H9 (cell line): ENCODE measurements at regions not wholly inside any gene's neighbourhood (a gene's known extent, or its start where the extent isn't known, plus 50 kb on each side); places are given as distances from the start of the nearest gene placed in this dataset.
"Not testable (repeated sequence)": the region's sequence is repeated elsewhere in the genome, so short reads cannot be mapped to it uniquely, and the experiment has no call there.

Experiments used
- DNase-seq: peaks from one replicate; pipeline ENCODE4 v3.0.0-alpha.2; 2017
- H2AFZ ChIP-seq: one replicate; pipeline ENCODE4 v1.6.1; 2013; ENCODE audit warnings: mild to moderate bottlenecking, low read length, control low read depth, moderate library complexity
- H2AK5ac ChIP-seq: 2 replicates; pipeline ENCODE4 v1.6.1; 2013; ENCODE audit warnings: low read length, control low read depth, mixed read lengths; ENCODE audit not compliant: insufficient read length
- H2BK120ac ChIP-seq: one replicate; pipeline ENCODE4 v1.6.1; 2013; ENCODE audit warnings: low read depth, mild to moderate bottlenecking, low read length, control low read depth, inconsistent platforms; ENCODE audit not compliant: poor library complexity, severe bottlenecking
- H2BK12ac ChIP-seq: 2 replicates; pipeline ENCODE4 v1.6.1; 2013; ENCODE audit warnings: low read length, control low read depth, mixed read lengths, low read depth; ENCODE audit not compliant: insufficient read length
- H2BK15ac ChIP-seq: 2 replicates; pipeline ENCODE4 v1.6.1; 2013; ENCODE audit warnings: low read depth, low read length, control low read depth
- H2BK20ac ChIP-seq: one replicate; pipeline ENCODE4 v1.6.1; 2013; ENCODE audit warnings: low read depth, mild to moderate bottlenecking, low read length, control low read depth, inconsistent platforms; ENCODE audit not compliant: poor library complexity, severe bottlenecking
- H2BK5ac ChIP-seq: 2 replicates; pipeline ENCODE4 v1.6.1; 2013; ENCODE audit warnings: low read length, control low read depth, mixed read lengths; ENCODE audit not compliant: insufficient read length
- H3K14ac ChIP-seq: 2 replicates; pipeline ENCODE4 v1.6.1; 2013; ENCODE audit warnings: low read length, control low read depth; ENCODE audit not compliant: insufficient read depth
- H3K18ac ChIP-seq: 2 replicates; pipeline ENCODE4 v1.6.1; 2013; ENCODE audit warnings: low read depth, mild to moderate bottlenecking, mixed read lengths, low read length, control low read depth; ENCODE audit not compliant: insufficient read length
- H3K23ac ChIP-seq: 2 replicates; pipeline ENCODE4 v1.6.1; 2013; ENCODE audit warnings: low read length, control low read depth, mixed read lengths, low read depth; ENCODE audit not compliant: insufficient read length
- H3K23me2 ChIP-seq: 2 replicates; pipeline ENCODE4 v1.6.1; 2013; ENCODE audit warnings: low read depth, mild to moderate bottlenecking, mixed read lengths, low read length, control low read depth; ENCODE audit not compliant: insufficient read length, poor library complexity, severe bottlenecking
- H3K27ac ChIP-seq: 2 replicates; pipeline ENCODE4 v1.5.1; 2013; ENCODE audit warnings: low read length, control low read depth, mixed read lengths, low read depth; ENCODE audit not compliant: insufficient read length
- H3K27me3 ChIP-seq: 2 replicates; pipeline ENCODE4 v1.6.1; 2013; ENCODE audit warnings: low read length, control low read depth, inconsistent platforms; ENCODE audit not compliant: insufficient read depth
- H3K4ac ChIP-seq: 2 replicates; pipeline ENCODE4 v1.6.1; 2013; ENCODE audit warnings: low read depth, mild to moderate bottlenecking, control low read depth, inconsistent platforms, low read length, moderate library complexity
- H3K4me1 ChIP-seq: 2 replicates; pipeline ENCODE4 v1.6.1; 2013; ENCODE audit warnings: low read length, control low read depth, inconsistent platforms; ENCODE audit not compliant: insufficient read depth
- H3K4me2 ChIP-seq: 2 replicates; pipeline ENCODE4 v1.6.1; 2013; ENCODE audit warnings: low read length, control low read depth, mixed read lengths; ENCODE audit not compliant: insufficient read length, insufficient read depth
- H3K56ac ChIP-seq: 2 replicates; pipeline ENCODE4 v1.6.1; 2013; ENCODE audit warnings: low read depth, mild to moderate bottlenecking, mixed read lengths, low read length, control low read depth; ENCODE audit not compliant: insufficient read length
- H3K79me1 ChIP-seq: 2 replicates; pipeline ENCODE4 v1.6.1; 2013; ENCODE audit warnings: low read depth, mild to moderate bottlenecking, moderate library complexity, low read length, control low read depth, inconsistent platforms; ENCODE audit not compliant: insufficient read depth, poor library complexity, severe bottlenecking
- H3K79me2 ChIP-seq: 2 replicates; pipeline ENCODE4 v1.6.1; 2013; ENCODE audit warnings: low read length, control low read depth, inconsistent platforms; ENCODE audit not compliant: insufficient read depth
- H3K9ac ChIP-seq: 2 replicates; pipeline ENCODE4 v1.6.1; 2013; ENCODE audit warnings: low read length, control low read depth, mixed read lengths; ENCODE audit not compliant: insufficient read length; ENCODE audit errors: extremely low read depth
- H3K9me3 ChIP-seq: one replicate; pipeline ENCODE4 v1.6.1; 2013; ENCODE audit warnings: low read depth, low read length, inconsistent platforms; ENCODE audit not compliant: control insufficient read depth
- H3T11ph ChIP-seq: one replicate; pipeline ENCODE4 v1.6.1; 2013; ENCODE audit warnings: mild to moderate bottlenecking, low read length, control low read depth, inconsistent platforms
- H4K20me1 ChIP-seq: one replicate; pipeline ENCODE4 v1.6.1; 2013; ENCODE audit not compliant: control insufficient read depth, insufficient read length, insufficient read depth
- H4K5ac ChIP-seq: 2 replicates; pipeline ENCODE4 v1.6.1; 2013; ENCODE audit warnings: low read depth, mild to moderate bottlenecking, mixed read lengths, low read length, control low read depth; ENCODE audit not compliant: insufficient read length
- H4K8ac ChIP-seq: replicated peaks from 2 replicates; pipeline ENCODE4 v1.6.1; 2013; ENCODE audit warnings: low read length, control low read depth, mixed read lengths, low read depth; ENCODE audit not compliant: insufficient read length
- H4K91ac ChIP-seq: 2 replicates; pipeline ENCODE4 v1.6.1; 2013; ENCODE audit warnings: low read depth, mild to moderate bottlenecking, moderate library complexity, mixed read lengths, low read length, control low read depth; ENCODE audit not compliant: insufficient read length
- H3K27ac Mint-ChIP-seq, 3 experiments: 2 replicates in 2 of 3; 3 replicates in 1 of 3; pipeline ENCODE4 v1.8.0; 2020 to 2021; ENCODE audit warnings: mixed read lengths in 3 of 3, mild to moderate bottlenecking in 1 of 3, moderate library complexity in 1 of 3
- H3K27me3 Mint-ChIP-seq: 2 replicates; pipeline ENCODE4 v1.8.0; 2021; ENCODE audit warnings: low read depth, mild to moderate bottlenecking, moderate library complexity, mixed read lengths
- H3K36me3 Mint-ChIP-seq, 3 experiments: 2 replicates in 2 of 3; 3 replicates in 1 of 3; pipeline ENCODE4 v1.8.0; 2020 to 2021; ENCODE audit warnings: low read depth in 3 of 3, mixed read lengths in 3 of 3; ENCODE audit not compliant: insufficient read depth in 1 of 3
- H3K4me1 Mint-ChIP-seq, 2 experiments: 2 replicates each; pipeline ENCODE4 v1.8.0; 2020; ENCODE audit warnings: mixed read lengths in 2 of 2
- H3K4me3 Mint-ChIP-seq, 2 experiments: 2 replicates in 1 of 2; 3 replicates in 1 of 2; pipeline ENCODE4 v1.8.0; 2020 to 2021; ENCODE audit warnings: mild to moderate bottlenecking in 2 of 2, mixed read lengths in 2 of 2, moderate library complexity in 1 of 2
- H3K9me3 Mint-ChIP-seq, 2 experiments: 2 replicates in 1 of 2; 3 replicates in 1 of 2; pipeline ENCODE4 v1.8.0; 2020; ENCODE audit warnings: mild to moderate bottlenecking in 2 of 2, mixed read lengths in 2 of 2, moderate library complexity in 1 of 2
- WGBS: extraction: QIAGEN DNeasy Blood & Tissue Kit; methylation state at CpG from one replicate; pipeline ENCODE4 v1.1.7; 2013; ENCODE audit warnings: missing lambda C conversion rate, low lambda C conversion rate, mixed read lengths; ENCODE audit not compliant: insufficient read length; ENCODE audit errors: extremely low coverage; 5-methylcytosine and 5-hydroxymethylcytosine counted together

DNA sequence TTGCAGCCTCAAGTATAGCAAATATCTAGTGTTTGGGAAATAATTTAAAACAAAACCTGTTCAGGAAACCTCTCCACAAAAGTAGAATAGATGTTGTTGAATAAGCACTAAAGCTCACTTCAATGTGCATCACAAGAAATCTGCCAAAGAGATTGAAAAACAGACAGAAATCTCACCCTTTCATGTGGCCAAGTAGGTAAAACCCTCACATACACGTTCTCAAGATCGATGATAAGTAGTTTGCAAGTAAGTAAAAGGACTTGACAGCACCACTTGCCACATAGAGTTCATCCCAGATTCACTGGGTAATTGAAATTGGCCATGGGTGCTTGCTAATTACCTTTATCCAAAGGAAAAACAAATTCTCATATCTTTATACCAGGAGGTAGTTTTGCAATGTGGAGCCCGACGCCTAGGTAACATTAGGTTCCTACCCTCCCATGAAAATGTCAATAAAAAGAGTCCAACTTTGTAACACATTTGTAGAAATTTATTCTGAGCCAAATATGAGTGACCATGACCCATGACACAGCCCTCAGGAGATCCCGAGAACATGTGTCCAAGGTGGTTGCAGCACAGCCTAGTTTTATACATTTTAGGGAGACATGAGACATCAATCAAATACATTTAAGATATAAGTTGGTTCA lies 80.4 kb upstream of the ZNF658 start:
- H3K9ac ChIP-seq, H3K27me3 ChIP-seq, H2BK12ac ChIP-seq, H3K79me1 ChIP-seq, H3T11ph ChIP-seq, H3K9me3 Mint-ChIP-seq, H4K8ac ChIP-seq, H3K27ac ChIP-seq, H2BK15ac ChIP-seq, H2AFZ ChIP-seq, H4K91ac ChIP-seq, H4K20me1 ChIP-seq, H3K9me3 ChIP-seq, H2BK5ac ChIP-seq, H3K27ac Mint-ChIP-seq, H3K56ac ChIP-seq, H3K18ac ChIP-seq, H3K23me2 ChIP-seq, H3K79me2 ChIP-seq, H2AK5ac ChIP-seq, DNase-seq, H2BK20ac ChIP-seq, H3K27me3 Mint-ChIP-seq, H3K4ac ChIP-seq, H3K4me1 Mint-ChIP-seq, H3K36me3 Mint-ChIP-seq, H3K4me1 ChIP-seq, H3K14ac ChIP-seq, H3K4me3 Mint-ChIP-seq, H3K4me2 ChIP-seq, H2BK120ac ChIP-seq, H4K5ac ChIP-seq, H3K23ac ChIP-seq: not testable (repeated sequence)
- no CpG with 5 or more reads among the region's 5 CpGs for WGBS

DNA sequence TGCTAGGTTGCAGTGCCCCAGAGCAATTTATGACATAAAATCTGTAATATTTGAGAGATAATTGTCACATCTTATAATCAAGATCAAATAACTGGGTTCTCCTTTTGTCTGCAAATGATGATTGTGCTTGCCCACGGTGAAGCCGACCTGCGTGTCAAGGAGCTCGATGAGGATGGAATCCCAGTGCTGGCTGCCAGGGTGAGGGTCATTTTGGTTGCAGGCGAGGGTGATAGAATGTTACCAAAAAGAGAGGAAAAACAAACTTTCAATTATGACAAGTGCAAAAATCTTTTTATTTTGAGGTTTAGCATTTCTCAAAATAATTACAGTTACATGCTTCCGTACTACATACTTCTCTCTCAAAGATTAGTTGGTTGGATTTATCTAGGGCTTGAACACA lies 76.4 kb upstream of the ZNF658 start:
- H3K27ac Mint-ChIP-seq = not testable (repeated sequence)

More for the DNA sequence above, 76.4 kb upstream of the ZNF658 start:
- H4K8ac ChIP-seq, H3K9me3 Mint-ChIP-seq, H3T11ph ChIP-seq, DNase-seq, H2BK20ac ChIP-seq, H3K23ac ChIP-seq, H3K4me3 Mint-ChIP-seq, H2BK12ac ChIP-seq, H3K27ac ChIP-seq, H2BK120ac ChIP-seq, H2AK5ac ChIP-seq, H2AFZ ChIP-seq, H2BK5ac ChIP-seq, H3K4me1 ChIP-seq, H3K18ac ChIP-seq, H3K9me3 ChIP-seq, H4K91ac ChIP-seq, H3K79me2 ChIP-seq, H4K5ac ChIP-seq, H3K36me3 Mint-ChIP-seq, H3K4ac ChIP-seq, H4K20me1 ChIP-seq, H3K79me1 ChIP-seq, H3K9ac ChIP-seq, H2BK15ac ChIP-seq, H3K4me2 ChIP-seq, H3K27me3 ChIP-seq, H3K56ac ChIP-seq, H3K23me2 ChIP-seq, H3K27me3 Mint-ChIP-seq, H3K14ac ChIP-seq, H3K4me1 Mint-ChIP-seq: not testable (repeated sequence)
- no CpG with 5 or more reads among the region's 6 CpGs for WGBS
